Endothelial cell of umbilical vein (primary cell): ENCODE measurements at regions not wholly inside any gene's neighbourhood (a gene's known extent, or its start where the extent isn't known, plus 50 kb on each side); places are given as distances from the start of the nearest gene placed in this dataset.

ENCODE experiments used
- BruUV-seq: library from RNA; stranded (reverse); fragments of 400-500 nt; replicated peaks from 2 replicates; lab custom pipeline; 2021; lab: Mats Ljungman, UMichigan
- CTCF ChIA-PET: fragments of 300-600, 350-600 bp; sonication (Branson Sonifier 250); formaldehyde crosslinking; loops from one replicate; lab custom pipeline; 2021; ENCODE audit warnings: antibody characterized with exemption, inconsistent platforms; lab: Charles Lee
- POLR2A ChIA-PET: fragments of 300-600, 350-600 bp; sonication (Branson Sonifier 250); formaldehyde crosslinking; loops from one replicate; lab custom pipeline; 2021; ENCODE audit warnings: antibody characterized with exemption, inconsistent platforms; lab: Charles Lee
- DNase-seq: peaks from one replicate; pipeline ENCODE4 v3.0.0-alpha.2; 2011; ENCODE audit warnings: low read depth, low spot score
- FAIRE-seq: peaks from 2 replicates; lab custom pipeline; 2011; peaks lifted over from hg19 to GRCh38; lab: Jason Lieb, UNC
- H2AFZ ChIP-seq: 2 replicates; pipeline ENCODE4 v1.6.0; 2012; ENCODE audit warnings: low read depth, low read length, control low read depth, inconsistent platforms
- H3K27ac ChIP-seq: 2 replicates; pipeline ENCODE4 v1.5.1; 2011; ENCODE audit warnings: low read depth, mild to moderate bottlenecking, control low read depth, low read length, moderate library complexity; ENCODE audit not compliant: insufficient read depth
- H3K27me3 ChIP-seq, 2 experiments: 2 replicates each; pipeline versions ENCODE4 v1.6.0 to v1.6.1; 2011; ENCODE audit warnings: low read length in 2 of 2, mixed read lengths in 1 of 2; ENCODE audit not compliant: control insufficient read depth in 2 of 2, insufficient read depth in 2 of 2
- H3K36me3 ChIP-seq, 2 experiments: 2 replicates in 1 of 2; 3 replicates in 1 of 2; pipeline ENCODE4 v1.5.1; 2011; ENCODE audit warnings: low read length in 2 of 2, mild to moderate bottlenecking in 1 of 2, moderate library complexity in 1 of 2; ENCODE audit not compliant: control insufficient read depth in 2 of 2, insufficient read depth in 2 of 2; ENCODE audit errors: extremely low read depth in 1 of 2
- H3K4me1 ChIP-seq: 3 replicates; pipeline ENCODE4 v1.5.1; 2011; ENCODE audit warnings: mild to moderate bottlenecking, low read length; ENCODE audit not compliant: control insufficient read depth, insufficient read depth; ENCODE audit errors: extremely low read depth
- H3K4me2 ChIP-seq: 2 replicates; pipeline ENCODE4 v1.6.1; 2011; ENCODE audit warnings: low read length, control low read depth, mixed read lengths; ENCODE audit not compliant: insufficient read depth
- H3K4me3 ChIP-seq, 3 experiments: fragments of 200-600 bp in 1 of 3; sonication (generic), shearing (Covaris generic) in 1 of 3; replicated peaks in 1 of 3; 2 replicates each; pipeline ENCODE4 v1.5.1; 2011 to 2016; ENCODE audit warnings: control low read depth in 3 of 3, low read length in 3 of 3, mild to moderate bottlenecking in 2 of 3, inconsistent platforms in 1 of 3, low read depth in 1 of 3, moderate library complexity in 1 of 3; ENCODE audit not compliant: insufficient read depth in 1 of 3
- H3K79me2 ChIP-seq: 2 replicates; pipeline ENCODE4 v1.6.0; 2012; ENCODE audit warnings: low read length, inconsistent platforms; ENCODE audit not compliant: control insufficient read depth, insufficient read depth
- H3K9ac ChIP-seq: replicated peaks from 2 replicates; pipeline ENCODE3; 2011; ENCODE audit warnings: low read length, control low read depth; ENCODE audit not compliant: insufficient read depth; ENCODE audit errors: extremely low read depth
- H3K9me1 ChIP-seq: replicated peaks from 3 replicates; pipeline ENCODE4 v1.6.0; 2011; ENCODE audit warnings: mild to moderate bottlenecking, low read length; ENCODE audit not compliant: control insufficient read depth, insufficient read depth; ENCODE audit errors: extremely low read depth
- H3K9me3 ChIP-seq: replicated peaks from 2 replicates; pipeline ENCODE4 v1.5.1; 2012; ENCODE audit warnings: low read length, inconsistent platforms; ENCODE audit not compliant: control insufficient read depth, insufficient read depth
- H4K20me1 ChIP-seq: replicated peaks from 2 replicates; pipeline ENCODE3; 2011; ENCODE audit warnings: mild to moderate bottlenecking, low read length; ENCODE audit not compliant: control insufficient read depth, insufficient read depth; ENCODE audit errors: extremely low read depth
- FOS ChIP-seq: IDR thresholded peaks from 2 replicates; pipeline ENCODE4 v1.6.1; 2011; ENCODE audit warnings: mild to moderate bottlenecking, low read length, moderate library complexity, borderline replicate concordance; ENCODE audit not compliant: insufficient read depth
- GATA2 ChIP-seq: IDR thresholded peaks from 2 replicates; pipeline ENCODE4 v1.7.0; 2011; ENCODE audit warnings: low read depth, mild to moderate bottlenecking, moderate library complexity, mixed read lengths, low read length; ENCODE audit not compliant: insufficient read length, insufficient read depth
- JUN ChIP-seq: IDR thresholded peaks from 2 replicates; pipeline ENCODE4 v1.6.1; 2011; ENCODE audit warnings: borderline replicate concordance, low read depth; ENCODE audit not compliant: insufficient read length, insufficient read depth
- MYC ChIP-seq: IDR thresholded peaks from one replicate; pipeline ENCODE4 v1.6.1; 2011; ENCODE audit warnings: mild to moderate bottlenecking, low read depth, low read length
- POLR2A ChIP-seq: IDR thresholded peaks from 2 replicates; pipeline ENCODE4 v1.6.1; 2012; ENCODE audit warnings: low read depth, mild to moderate bottlenecking, control low read depth, low read length
- dilution Hi-C: fragments of 300-500 bp; cut with MboI; formaldehyde crosslinking; loops from one replicate; pipeline ENCODE4 v1.15.0; 2019; ENCODE audit warnings: low sequenced_read_pairs; ENCODE audit not compliant: extremely low pct_ligation_motif_present
- intact Hi-C: fragments of 100-400 bp; cut with micrococcal nuclease; formaldehyde crosslinking; loops from one replicate; pipeline ENCODE4 v1.10.0; 2022
- TF ChIP-seq, protein P1 (sequence below), 2 donors: IDR thresholded peaks; 1 replicate in 1 of 2; 2 replicates in 1 of 2; pipeline ENCODE4 v1.5.1; 2011; ENCODE audit warnings: low read length in 2 of 2, mild to moderate bottlenecking in 2 of 2, moderate library complexity in 2 of 2, control low read depth in 1 of 2, inconsistent platforms in 1 of 2, low read depth in 1 of 2; ENCODE audit not compliant: insufficient read depth in 1 of 2; ENCODE audit errors: extremely low read depth in 1 of 2
- TF ChIP-seq, protein P2 (sequence below): IDR thresholded peaks from 2 replicates; pipeline ENCODE4 v1.6.1; 2011; ENCODE audit not compliant: insufficient read depth, insufficient read length

DNA sequence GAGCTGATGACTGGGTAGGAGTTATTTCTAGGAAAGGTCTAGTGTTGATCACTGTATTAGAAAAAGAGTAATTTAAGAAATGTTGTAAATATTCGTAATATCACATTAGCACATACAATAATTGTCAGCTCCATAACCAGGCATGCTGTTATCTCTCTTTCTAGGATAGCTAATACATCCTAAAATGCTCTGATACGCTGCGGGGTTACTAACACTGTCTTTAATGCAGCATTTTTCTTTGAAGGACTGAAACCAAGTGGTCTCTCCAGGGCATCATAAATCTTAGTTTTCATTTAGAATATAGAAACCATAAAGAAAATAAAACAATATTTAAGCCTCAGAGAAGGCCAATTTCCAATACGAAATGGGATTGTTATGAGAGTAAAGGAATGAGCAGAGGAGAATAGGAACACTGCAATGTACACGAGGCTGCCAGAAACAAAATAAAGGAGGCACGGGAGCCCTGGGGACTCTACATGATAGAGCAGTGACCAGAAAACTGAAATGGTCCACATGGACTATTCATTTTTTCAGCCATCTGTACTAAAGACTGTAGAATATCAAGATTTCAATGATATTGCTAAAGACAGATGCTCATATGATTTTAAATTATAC is 1606.7 kb upstream of the AGA start:
- no peak overlapping the region for H2AFZ ChIP-seq
- ChIA-PET POLR2A (no interaction called here), CTCF (no interaction called here)
- no peak overlapping the region for H3K4me3 ChIP-seq
- DNase-seq (no peak), FAIRE-seq (no peak)
- no peaks in the 10 kb centered on the region for H4K20me1 ChIP-seq
- BruUV-seq, result no TSS peak
- no peaks in the 10 kb centered on the region for H3K27me3 ChIP-seq
- no peaks in the 10 kb centered on the region for H3K9me1 ChIP-seq
- no peaks in the 10 kb centered on the region for H3K36me3 ChIP-seq
- H3K4me2 ChIP-seq, result no peak overlapping the region
- H3K79me2 ChIP-seq, result no peaks in the 10 kb centered on the region
- TF ChIP-seq, protein P1, sequence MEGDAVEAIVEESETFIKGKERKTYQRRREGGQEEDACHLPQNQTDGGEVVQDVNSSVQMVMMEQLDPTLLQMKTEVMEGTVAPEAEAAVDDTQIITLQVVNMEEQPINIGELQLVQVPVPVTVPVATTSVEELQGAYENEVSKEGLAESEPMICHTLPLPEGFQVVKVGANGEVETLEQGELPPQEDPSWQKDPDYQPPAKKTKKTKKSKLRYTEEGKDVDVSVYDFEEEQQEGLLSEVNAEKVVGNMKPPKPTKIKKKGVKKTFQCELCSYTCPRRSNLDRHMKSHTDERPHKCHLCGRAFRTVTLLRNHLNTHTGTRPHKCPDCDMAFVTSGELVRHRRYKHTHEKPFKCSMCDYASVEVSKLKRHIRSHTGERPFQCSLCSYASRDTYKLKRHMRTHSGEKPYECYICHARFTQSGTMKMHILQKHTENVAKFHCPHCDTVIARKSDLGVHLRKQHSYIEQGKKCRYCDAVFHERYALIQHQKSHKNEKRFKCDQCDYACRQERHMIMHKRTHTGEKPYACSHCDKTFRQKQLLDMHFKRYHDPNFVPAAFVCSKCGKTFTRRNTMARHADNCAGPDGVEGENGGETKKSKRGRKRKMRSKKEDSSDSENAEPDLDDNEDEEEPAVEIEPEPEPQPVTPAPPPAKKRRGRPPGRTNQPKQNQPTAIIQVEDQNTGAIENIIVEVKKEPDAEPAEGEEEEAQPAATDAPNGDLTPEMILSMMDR (IDR thresholded peaks at IDR 0.05; ENCODE audit: extremely low read depth in 1 of 2, insufficient read depth in 1 of 2, low read depth in 1 of 2, low read length in 2 of 2), result no peak
- TF ChIP-seq JUN (no peak), MYC (no peak), FOS (no peak), POLR2A (no peak), GATA2 (no peak)
- TF ChIP-seq, protein P2, sequence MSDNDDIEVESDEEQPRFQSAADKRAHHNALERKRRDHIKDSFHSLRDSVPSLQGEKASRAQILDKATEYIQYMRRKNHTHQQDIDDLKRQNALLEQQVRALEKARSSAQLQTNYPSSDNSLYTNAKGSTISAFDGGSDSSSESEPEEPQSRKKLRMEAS, result no peak
- no peak overlapping the region for H3K27ac ChIP-seq
- dilution Hi-C loops (no loop called here), intact Hi-C loops (no loop called here)
- no peak overlapping the region for H3K9ac ChIP-seq
- peaks cover 5% of the 10 kb centered on the region for H3K9me3 ChIP-seq
- H3K4me1 ChIP-seq, result no peaks in the 10 kb centered on the region
